ENCODE measurements at regions not wholly inside any gene's neighbourhood (a gene's known extent, or its start where the extent isn't known, plus 50 kb on each side); places are given as distances from the start of the nearest gene placed in this dataset.

GRCh38 chr2:65737452-65738011 is 305.1 kb upstream of the SPRED2 start:
- H3K9me3 ChIP-seq (ENCODE audit: control extremely low read depth in 1 of 3, control insufficient read depth in 2 of 3, insufficient read depth in 1 of 3, low read length in 2 of 3) = no peaks in the 10 kb centered on the region
- ChIA-PET POLR2A (no interaction called here), CTCF (no interaction called here)
- no peak overlapping the region for H3K4me3 Mint-ChIP-seq
- H3K9ac ChIP-seq (ENCODE audit: low read length) = no peak overlapping the region
- H3K4me3 ChIP-seq (ENCODE audit: control extremely low read depth in 1 of 5, extremely low read depth in 1 of 5, insufficient read depth in 1 of 5, low read depth in 2 of 5, low read length in 4 of 5) = no peak overlapping the region
- H3K27ac ChIP-seq (ENCODE audit: low read length in 2 of 2) = no peak overlapping the region
- no peaks in the 10 kb centered on the region for H4K20me1 ChIP-seq (ENCODE audit: control insufficient read depth, insufficient read depth, low read length, poor library complexity, severe bottlenecking)
- DNase-seq = no peak
- H3K4me1 Mint-ChIP-seq = no peaks in the 10 kb centered on the region
- H3K36me3 ChIP-seq (replicated peaks in 1 of 2; ENCODE audit: control extremely low read depth in 1 of 2, control insufficient read depth in 1 of 2, extremely low read depth in 1 of 2, insufficient read depth in 2 of 2, low read length in 1 of 2) = no peaks in the 10 kb centered on the region
- no peak for ATAC-seq (ENCODE audit: low read depth)
- peaks cover 0 to 6% (median 2%) of the 10 kb centered on the region in 4 experiments for H3K27me3 ChIP-seq (replicated peaks in 1 of 4; ENCODE audit: control extremely low read depth in 1 of 4, control insufficient read depth in 3 of 4, insufficient read depth in 4 of 4, low read length in 3 of 4)
- no peak overlapping the region for H3K4me2 ChIP-seq (replicated peaks; ENCODE audit: low read depth, low read length, poor library complexity, severe bottlenecking)
- intact Hi-C loops (cut with micrococcal nuclease) = no loop called here
- 87% methylated on average over 3 of the region's 4 CpGs for WGBS (ENCODE audit: insufficient coverage)
- no peaks in the 10 kb centered on the region for H3K4me1 ChIP-seq (ENCODE audit: control insufficient read depth in 2 of 2, insufficient read depth in 2 of 2, low read length in 2 of 2)
- H3K27me3 Mint-ChIP-seq = peaks cover 58% of the 10 kb centered on the region
- no peak overlapping the region for H3K27ac Mint-ChIP-seq
- TF ChIP-seq EZH2 (IDR thresholded peaks at IDR 0.05; ENCODE audit: borderline replicate concordance, insufficient read depth, low read depth, low read length, poor library complexity, severe bottlenecking) (no peak), CTCF (IDR thresholded peaks at IDR 0.05) (no peak)
- no peaks in the 10 kb centered on the region for H3K79me2 ChIP-seq (ENCODE audit: control insufficient read depth, insufficient read depth, low read length)
- H3K9me3 Mint-ChIP-seq (ENCODE audit: insufficient read depth) = no peaks in the 10 kb centered on the region
- no peak overlapping the region for H2AFZ ChIP-seq (ENCODE audit: insufficient read depth, low read depth, low read length, poor library complexity, severe bottlenecking)

- Histone ChIP-seq H3K27me3 (replicated peaks in 1 of 4; ENCODE audit: control extremely low read depth in 1 of 4, control insufficient read depth in 3 of 4, insufficient read depth in 4 of 4, low read length in 3 of 4) (no peaks in the 10 kb centered on the region), H3K36me3 (replicated peaks in 1 of 2; ENCODE audit: control extremely low read depth in 1 of 2, control insufficient read depth in 1 of 2, extremely low read depth in 1 of 2, insufficient read depth in 2 of 2, low read length in 1 of 2) (no peaks in the 10 kb centered on the region), H3K9me3 (ENCODE audit: control extremely low read depth in 1 of 3, control insufficient read depth in 2 of 3, insufficient read depth in 1 of 3, low read length in 2 of 3) (peaks cover 0 to 3% (median 0%) of the 10 kb centered on the region in 3 donors), H3K4me1 (ENCODE audit: control insufficient read depth in 2 of 2, insufficient read depth in 2 of 2, low read length in 2 of 2) (no peaks in the 10 kb centered on the region), H3K4me3 (ENCODE audit: control extremely low read depth in 1 of 5, extremely low read depth in 1 of 5, insufficient read depth in 1 of 5, low read depth in 2 of 5, low read length in 4 of 5) (no peak overlapping the region), H3K4me2 (replicated peaks; ENCODE audit: low read depth, low read length, poor library complexity, severe bottlenecking) (no peak overlapping the region), H3K9ac (ENCODE audit: low read length) (no peak overlapping the region), H2AFZ (ENCODE audit: insufficient read depth, low read depth, low read length, poor library complexity, severe bottlenecking) (no peak overlapping the region), H4K20me1 (ENCODE audit: control insufficient read depth, insufficient read depth, low read length, poor library complexity, severe bottlenecking) (no peaks in the 10 kb centered on the region), H3K27ac (ENCODE audit: low read length in 2 of 2) (no peak overlapping the region), H3K79me2 (ENCODE audit: control insufficient read depth, insufficient read depth, low read length) (no peaks in the 10 kb centered on the region)
- Mint-ChIP-seq H3K4me3 (no peak overlapping the region), H3K4me1 (no peaks in the 10 kb centered on the region), H3K27ac (no peak overlapping the region), H3K27me3 (peaks cover 21% of the 10 kb centered on the region), H3K9me3 (ENCODE audit: insufficient read depth) (no peaks in the 10 kb centered on the region)
- POLR2A ChIA-PET = no interaction called here
- no peak for DNase-seq
- WGBS (ENCODE audit: insufficient coverage) = 94% methylated on average over 12 of the region's 12 CpGs
- ATAC-seq (ENCODE audit: low read depth) = no peak
- TF ChIP-seq CTCF (IDR thresholded peaks at IDR 0.05) (no peak), EZH2 (IDR thresholded peaks at IDR 0.05; ENCODE audit: borderline replicate concordance, insufficient read depth, low read depth, low read length, poor library complexity, severe bottlenecking) (no peak)
- intact Hi-C loops (cut with micrococcal nuclease) = no loop called here
- CTCF ChIA-PET = no interaction called here
Measured at GRCh38 chr2:65731476-65731875, 299.1 kb upstream of the SPRED2 start.

Data from B cell (primary cell).